Common myeloid progenitor, CD34-positive (primary cell): ENCODE measurements at regions not wholly inside any gene's neighbourhood (a gene's known extent, or its start where the extent isn't known, plus 50 kb on each side); places are given as distances from the start of the nearest gene placed in this dataset.
A peak's percentile ranks its signal among the peaks of the same experiment; 100 is the strongest.

Experiments used
- CTCF ChIA-PET: fragments of 350-600 bp; sonication (Branson Sonifier 250); formaldehyde crosslinking; loops from one replicate; lab custom pipeline; 2021; ENCODE audit warnings: antibody characterized with exemption; lab: Charles Lee
- POLR2A ChIA-PET: fragments of 350-600 bp; sonication (Branson Sonifier 250); formaldehyde crosslinking; loops from one replicate; lab custom pipeline; 2021; ENCODE audit warnings: antibody characterized with exemption; lab: Charles Lee
- DNase-seq, 3 donors: peaks; one replicate each; pipeline versions ENCODE4 v3.0.0 to v3.0.0-alpha.2; 2013
- H3K27ac ChIP-seq, 2 experiments: 1 replicate in 1 of 2; 2 replicates in 1 of 2; pipeline ENCODE4 v1.7.0; 2013; ENCODE audit warnings: inconsistent platforms in 2 of 2, low read length in 2 of 2, mild to moderate bottlenecking in 2 of 2, low read depth in 1 of 2, moderate library complexity in 1 of 2; ENCODE audit not compliant: severe bottlenecking in 2 of 2, insufficient read depth in 1 of 2, poor library complexity in 1 of 2
- H3K27me3 ChIP-seq, 5 experiments: replicated peaks in 2 of 5; 1 replicate in 3 of 5; 2 replicates in 2 of 5; pipeline versions ENCODE4 v1.6.1 to v1.7.0; 2013; ENCODE audit warnings: low read length in 4 of 5, mild to moderate bottlenecking in 2 of 5, moderate library complexity in 2 of 5, inconsistent platforms in 1 of 5; ENCODE audit not compliant: insufficient read depth in 5 of 5, control insufficient read depth in 4 of 5
- H3K36me3 ChIP-seq, 4 experiments: 1 replicate in 2 of 4; 2 replicates in 2 of 4; pipeline versions ENCODE4 v1.6.1 to v1.7.0; 2013; ENCODE audit warnings: low read length in 3 of 4, control low read depth in 1 of 4, mild to moderate bottlenecking in 1 of 4; ENCODE audit not compliant: control insufficient read depth in 4 of 4, insufficient read depth in 4 of 4
- H3K4me1 ChIP-seq, 4 experiments: 1 replicate in 3 of 4; 2 replicates in 1 of 4; pipeline versions ENCODE4 v1.6.1 to v1.7.1; 2013; ENCODE audit warnings: low read length in 3 of 4, mild to moderate bottlenecking in 3 of 4, control low read depth in 1 of 4, inconsistent platforms in 1 of 4, moderate library complexity in 1 of 4; ENCODE audit not compliant: control insufficient read depth in 4 of 4, insufficient read depth in 4 of 4; ENCODE audit errors: control extremely low read depth in 1 of 4
- H3K4me3 ChIP-seq, 7 experiments: 1 replicate in 4 of 7; 2 replicates in 3 of 7; pipeline versions ENCODE4 v1.5.1 to v1.7.0; 2013; ENCODE audit warnings: mild to moderate bottlenecking in 7 of 7, low read length in 6 of 7, moderate library complexity in 6 of 7, inconsistent platforms in 2 of 7, low read depth in 2 of 7, control low read depth in 1 of 7; ENCODE audit not compliant: insufficient read depth in 4 of 7, control insufficient read depth in 1 of 7; ENCODE audit errors: extremely low read depth in 1 of 7
- H3K9me3 ChIP-seq, 5 experiments: 1 replicate in 4 of 5; 2 replicates in 1 of 5; pipeline versions ENCODE4 v1.6.1 to v1.7.1; 2013; ENCODE audit warnings: low read length in 4 of 5, mild to moderate bottlenecking in 2 of 5, inconsistent platforms in 1 of 5, low read depth in 1 of 5, moderate library complexity in 1 of 5; ENCODE audit not compliant: control insufficient read depth in 4 of 5, insufficient read depth in 2 of 5; ENCODE audit errors: control extremely low read depth in 1 of 5
- WGBS: methylation state at CpG from one replicate; pipeline ENCODE4 v1.1.5; 2013; ENCODE audit not compliant: insufficient coverage; 5-methylcytosine and 5-hydroxymethylcytosine counted together

DNA sequence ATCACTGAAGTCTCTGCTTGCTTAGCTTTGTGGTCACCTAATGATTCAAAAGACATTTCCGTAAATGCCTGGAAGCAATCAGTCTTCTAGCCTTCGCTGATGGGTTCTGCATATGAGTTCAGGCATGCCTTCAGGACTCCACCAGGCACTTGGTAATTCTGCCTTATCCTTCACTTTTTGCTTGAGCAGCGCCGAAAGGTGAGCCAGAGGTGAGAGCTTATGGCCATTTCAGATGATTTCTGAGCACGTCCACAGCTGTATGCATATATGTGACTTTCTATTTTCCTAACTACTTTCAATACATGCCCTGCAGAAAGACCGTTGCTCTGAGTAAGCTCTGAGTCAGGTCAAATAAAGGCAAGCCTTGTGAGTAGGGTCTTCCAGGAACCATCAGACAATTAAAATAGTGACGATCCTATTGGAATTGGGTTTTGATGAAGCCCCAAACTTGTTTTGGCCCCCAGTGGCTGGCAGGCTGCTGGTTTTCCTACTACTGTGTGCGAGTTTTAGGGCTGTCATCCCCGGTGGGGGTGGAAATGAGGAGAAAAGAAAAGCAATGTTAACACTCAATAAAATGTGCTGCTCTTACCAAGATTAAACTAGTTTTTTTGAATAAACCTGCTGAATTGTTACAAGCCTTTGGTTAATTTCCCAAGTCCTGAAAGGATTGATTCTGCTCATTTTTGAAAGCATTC, 154.4 kb upstream of the AKR1E2 start:
- H3K9me3 ChIP-seq, result peaks cover 0 to 5% (median 3%) of the 10 kb centered on the region in 5 experiments
- 100% methylated on average over 5 of the region's 9 CpGs for WGBS
- no peak for DNase-seq
- POLR2A ChIA-PET, result no interaction called here
- no peaks in the 10 kb centered on the region for H3K36me3 ChIP-seq
- H3K27me3 ChIP-seq, result no peaks in the 10 kb centered on the region
- CTCF ChIA-PET, result interaction anchor here (1.7 kb wide), 1 partner anchor 13 kb away, joined by 4 read pairs; no protein-coding TSS in a partner anchor
- no peaks in the 10 kb centered on the region for H3K4me1 ChIP-seq
- no peak overlapping the region for H3K4me3 ChIP-seq
- H3K27ac ChIP-seq, result no peak overlapping the region

DNA sequence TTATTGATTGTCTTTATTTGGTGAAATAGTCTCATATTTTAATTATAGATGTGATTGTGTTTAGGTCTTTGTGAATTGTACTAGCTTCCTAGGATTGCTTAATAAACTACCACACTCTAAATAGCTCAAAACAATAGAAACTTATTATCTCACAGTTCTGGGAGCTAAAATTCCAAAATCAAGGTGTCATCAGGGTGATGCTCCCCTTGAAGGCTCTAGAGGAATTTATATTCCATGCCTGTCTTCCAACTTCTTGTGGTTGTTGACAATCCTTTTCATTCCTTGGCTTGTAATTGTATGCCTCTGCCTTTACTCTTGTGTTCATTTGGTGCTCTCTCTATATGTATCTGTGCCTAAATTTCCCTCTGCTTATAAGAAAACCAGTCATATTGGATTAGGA, 155.3 kb upstream of the AKR1E2 start:
- Histone ChIP-seq H3K27me3 (no peaks in the 10 kb centered on the region), H3K27ac (no peak overlapping the region), H3K4me3 (no peak overlapping the region), H3K9me3 (peaks cover 0 to 5% (median 3%) of the 10 kb centered on the region in 5 experiments), H3K4me1 (no peaks in the 10 kb centered on the region), H3K36me3 (no peaks in the 10 kb centered on the region)
- CTCF ChIA-PET, result no interaction called here
- POLR2A ChIA-PET, result no interaction called here
- DNase-seq, result no peak

DNA sequence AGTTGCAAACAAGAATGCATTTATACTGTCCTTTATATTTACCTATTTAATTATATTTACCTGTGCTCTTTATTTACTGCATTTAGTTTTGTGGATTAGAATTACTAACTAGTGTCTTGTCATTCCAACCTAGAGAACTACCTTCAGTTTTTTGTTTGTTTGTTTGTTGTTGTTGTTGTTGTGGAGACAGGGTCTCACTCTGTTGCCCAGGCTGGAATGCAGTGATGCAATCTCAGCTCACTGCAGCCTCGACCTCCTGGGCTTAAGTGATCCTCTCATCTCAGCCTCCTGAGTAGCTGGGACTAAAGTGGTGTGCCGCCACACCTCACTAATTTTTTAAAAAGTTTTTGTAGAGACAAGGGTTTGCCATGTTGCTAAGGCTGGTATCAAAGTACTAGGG, 156.4 kb upstream of the AKR1E2 start:
- Histone ChIP-seq H3K27me3 (no peaks in the 10 kb centered on the region), H3K27ac (no peak overlapping the region), H3K36me3 (no peaks in the 10 kb centered on the region), H3K4me1 (no peaks in the 10 kb centered on the region), H3K4me3 (no peak overlapping the region), H3K9me3 (peaks cover 0 to 5% (median 3%) of the 10 kb centered on the region in 5 experiments)
- no peak for DNase-seq
- ChIA-PET CTCF (interaction anchor here (1.1 kb wide), 1 partner anchor 11 kb away, joined by 5 read pairs; no protein-coding TSS in a partner anchor), POLR2A (no interaction called here)
- WGBS, result 90% methylated on average over 2 of the region's 2 CpGs

DNA sequence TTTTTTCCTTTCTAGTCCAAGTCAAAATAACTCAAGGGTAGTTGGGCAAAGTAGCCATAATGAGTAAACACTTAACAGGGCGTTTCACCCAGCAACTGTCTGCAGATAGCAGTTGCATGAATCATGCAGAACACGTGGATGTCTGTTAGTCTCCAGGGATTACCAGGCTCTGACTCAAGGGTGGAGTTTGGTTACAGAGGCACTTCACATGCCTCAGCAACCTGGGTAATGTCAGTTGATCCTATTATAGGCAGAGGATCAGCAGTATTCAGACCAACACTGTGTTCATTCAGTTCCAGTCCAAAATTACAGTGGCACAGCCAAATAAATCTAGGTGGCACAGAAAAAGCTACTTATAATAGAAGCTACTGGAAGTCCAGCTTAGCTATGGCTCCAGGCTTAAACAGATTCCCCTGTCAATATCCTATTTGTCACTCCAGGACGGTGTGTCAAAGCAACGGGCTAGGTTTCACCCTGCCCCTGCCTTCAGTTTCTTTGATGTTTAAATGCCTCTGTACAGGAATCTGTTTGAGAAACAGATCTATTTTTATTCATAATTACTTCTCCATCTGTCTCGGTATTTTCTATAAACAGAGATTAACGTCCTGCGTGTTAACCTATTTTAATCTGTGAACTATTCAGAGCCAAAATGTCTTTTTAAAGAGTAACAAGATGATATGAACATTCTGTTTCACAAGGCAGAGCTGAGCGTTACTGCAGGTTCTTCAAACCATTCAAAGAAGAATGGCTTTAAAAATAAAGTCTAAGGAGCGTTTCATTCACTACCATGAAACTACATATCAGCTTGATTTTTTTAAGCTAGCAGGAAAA, 162.6 kb upstream of the AKR1E2 start:
- CTCF ChIA-PET, result no interaction called here
- H3K27ac ChIP-seq, result no peak overlapping the region
- peak in 2 of 3 donors; percentile 11 to 20 for DNase-seq
- POLR2A ChIA-PET, result interaction anchor here (0.6 kb wide), 1 partner anchor 943 kb away, joined by 3 read pairs; no protein-coding TSS in a partner anchor
- H3K4me3 ChIP-seq, result no peak overlapping the region
- 63% methylated on average over 6 of the region's 9 CpGs for WGBS
- no peaks in the 10 kb centered on the region for H3K36me3 ChIP-seq
- H3K4me1 ChIP-seq, result no peaks in the 10 kb centered on the region
- no peaks in the 10 kb centered on the region for H3K27me3 ChIP-seq
- no peaks in the 10 kb centered on the region for H3K9me3 ChIP-seq

DNA sequence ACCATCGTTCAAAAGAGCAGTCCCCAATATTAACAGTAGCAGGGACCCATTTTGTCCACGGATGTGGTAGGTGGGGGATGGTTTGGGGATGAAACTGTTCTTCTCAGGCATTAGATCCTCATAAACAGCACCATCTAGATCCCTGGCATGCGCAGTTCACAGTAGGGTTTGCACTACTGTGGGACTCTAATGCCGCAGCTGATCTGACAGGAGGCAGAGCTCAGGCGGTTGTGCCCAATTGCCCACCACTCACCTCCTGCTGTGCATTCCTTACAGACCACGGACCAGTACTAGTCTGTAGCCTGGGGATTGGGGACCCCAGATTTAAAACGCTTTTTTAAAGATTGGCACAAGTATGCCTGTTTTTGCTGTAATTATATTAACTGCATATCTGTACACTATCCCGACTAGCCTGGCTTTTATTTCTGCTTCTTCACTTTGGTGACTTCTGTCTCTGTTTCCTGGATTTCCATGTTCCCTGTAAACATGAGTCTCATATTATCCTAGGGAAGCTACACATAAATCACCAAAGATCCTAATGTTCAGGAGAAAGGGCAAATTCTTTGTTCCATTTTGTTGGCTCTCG, 163.3 kb upstream of the AKR1E2 start:
- no peak for DNase-seq
- H3K27ac ChIP-seq, result no peak overlapping the region
- CTCF ChIA-PET, result no interaction called here

DNA sequence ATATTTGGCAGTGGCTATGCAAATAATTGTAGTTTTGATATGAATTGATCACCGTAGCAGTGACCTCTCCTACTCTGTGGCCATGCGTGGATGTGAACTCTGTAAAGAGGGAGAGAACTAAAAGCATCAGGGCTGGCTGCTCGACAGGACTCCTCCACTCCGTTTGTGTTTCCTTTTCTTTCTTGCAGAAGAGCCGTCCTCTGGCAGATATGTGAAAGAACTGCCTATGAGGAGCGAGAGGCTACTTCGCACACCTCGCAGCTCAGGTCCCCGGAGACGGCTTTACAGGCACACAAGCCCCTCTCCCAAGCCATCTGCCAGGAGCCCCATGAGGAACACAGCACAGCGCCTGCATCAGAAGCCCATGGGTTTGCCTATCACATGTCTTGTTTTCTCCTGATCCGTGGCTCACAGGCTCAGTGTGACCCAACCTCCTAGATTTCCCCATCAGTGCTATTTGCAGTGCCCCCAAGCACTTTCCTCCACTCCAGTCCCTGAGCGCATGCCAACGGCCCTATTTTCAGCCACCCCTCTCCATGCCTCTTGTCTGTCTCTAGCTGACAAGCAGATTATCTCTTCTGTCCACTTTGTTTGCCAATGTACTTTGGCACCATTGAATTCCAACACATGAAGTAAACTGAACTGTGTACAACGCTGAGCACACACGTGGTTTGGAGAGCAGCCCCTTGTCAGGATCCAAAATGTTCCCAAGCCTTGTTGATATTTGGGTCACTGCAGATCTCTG, 164.3 kb upstream of the AKR1E2 start:
- Histone ChIP-seq H3K9me3 (no peaks in the 10 kb centered on the region), H3K4me3 (no peak overlapping the region), H3K27me3 (no peaks in the 10 kb centered on the region), H3K36me3 (no peaks in the 10 kb centered on the region), H3K4me1 (no peaks in the 10 kb centered on the region), H3K27ac (no peak overlapping the region)
- DNase-seq, result no peak
- ChIA-PET CTCF (no interaction called here), POLR2A (no interaction called here)
- 91% methylated on average over 15 of the region's 16 CpGs for WGBS

More for the DNA sequence above, 163.3 kb upstream of the AKR1E2 start:
- Histone ChIP-seq H3K9me3 (no peaks in the 10 kb centered on the region), H3K36me3 (no peaks in the 10 kb centered on the region), H3K4me1 (no peaks in the 10 kb centered on the region), H3K27me3 (no peaks in the 10 kb centered on the region), H3K4me3 (no peak overlapping the region)
- POLR2A ChIA-PET, result no interaction called here
- 97% methylated on average over 5 of the region's 9 CpGs for WGBS
